GM18873 (cell line): ENCODE measurements at regions not wholly inside any gene's neighbourhood (a gene's known extent, or its start where the extent isn't known, plus 50 kb on each side); places are given as distances from the start of the nearest gene placed in this dataset.

Source experiments
- ATAC-seq: cut with Tn5 transposase; IDR thresholded peaks from one replicate; pipeline ENCODE4 v1.9.1; 2021; ENCODE audit warnings: mild to moderate bottlenecking, moderate library complexity, moderate number of reproducible peaks; ENCODE audit not compliant: unreplicated experiment, low FRiP score

- no peak for ATAC-seq
These were observed 311.5 kb upstream of the ROBO2 start for GRCh38 chr3:76728426-76728825.

- no peak for ATAC-seq
These were observed 308.4 kb upstream of the ROBO2 start for GRCh38 chr3:76731471-76731870.

- no peak for ATAC-seq
These were observed 306.7 kb upstream of the ROBO2 start for GRCh38 chr3:76733073-76733759.

GRCh38 chr3:76735152-76735551, 304.7 kb upstream of the ROBO2 start:
- no peak for ATAC-seq

GRCh38 chr3:76753599-76753998, 286.3 kb upstream of the ROBO2 start:
- no peak for ATAC-seq

- ATAC-seq: no peak
These were observed 285.7 kb upstream of the ROBO2 start for GRCh38 chr3:76754247-76754646.

- ATAC-seq: no peak
These were observed 283.3 kb upstream of the ROBO2 start for GRCh38 chr3:76756577-76756976.

GRCh38 chr3:76760336-76760735, 279.6 kb upstream of the ROBO2 start:
- no peak for ATAC-seq

GRCh38 chr3:76765511-76765910, 274.4 kb upstream of the ROBO2 start:
- ATAC-seq: no peak

- ATAC-seq: no peak
These were observed 271.0 kb upstream of the ROBO2 start for GRCh38 chr3:76768912-76769311.

GRCh38 chr3:76776927-76777326, 263.0 kb upstream of the ROBO2 start:
- ATAC-seq: no peak

- ATAC-seq: no peak
These were observed 251.7 kb upstream of the ROBO2 start for GRCh38 chr3:76788206-76788605.

- no peak for ATAC-seq
These were observed 250.7 kb upstream of the ROBO2 start for GRCh38 chr3:76789237-76789636.

GRCh38 chr3:76811418-76811817, 228.5 kb upstream of the ROBO2 start:
- no peak for ATAC-seq

- no peak for ATAC-seq
These were observed 227.2 kb upstream of the ROBO2 start for GRCh38 chr3:76812649-76813242.

GRCh38 chr3:76815561-76815960, 224.3 kb upstream of the ROBO2 start:
- ATAC-seq: no peak

- no peak for ATAC-seq
These were observed 219.4 kb upstream of the ROBO2 start for GRCh38 chr3:76820481-76820880.

- ATAC-seq: no peak
These were observed 215.2 kb upstream of the ROBO2 start for GRCh38 chr3:76824658-76825240.

GRCh38 chr3:76826861-76827260, 213.0 kb upstream of the ROBO2 start:
- ATAC-seq: no peak

GRCh38 chr3:76827701-76828226, 212.1 kb upstream of the ROBO2 start:
- ATAC-seq: no peak

GRCh38 chr3:76834657-76835056, 205.2 kb upstream of the ROBO2 start:
- no peak for ATAC-seq

- ATAC-seq: no peak
These were observed 198.2 kb upstream of the ROBO2 start for GRCh38 chr3:76841747-76842146.
